Skeletal muscle tissue (tissue), 3 donors: ENCODE measurements at regions not wholly inside any gene's neighbourhood (a gene's known extent, or its start where the extent isn't known, plus 50 kb on each side); places are given as distances from the start of the nearest gene placed in this dataset.

Experiments
- H3K27ac ChIP-seq: one replicate; pipeline ENCODE4 v1.7.0; 2013; ENCODE audit warnings: mild to moderate bottlenecking, low read depth, low read length, inconsistent platforms
- H3K27me3 ChIP-seq, 3 donors: one replicate each; pipeline ENCODE4 v1.7.0; 2013; ENCODE audit warnings: low read length in 3 of 3; ENCODE audit not compliant: control insufficient read depth in 3 of 3, insufficient read depth in 3 of 3
- H3K36me3 ChIP-seq, 3 donors: one replicate each; pipeline ENCODE4 v1.7.0; 2013; ENCODE audit warnings: low read length in 3 of 3; ENCODE audit not compliant: control insufficient read depth in 3 of 3, insufficient read depth in 3 of 3
- H3K4me1 ChIP-seq, 3 donors: one replicate each; pipeline ENCODE4 v1.7.0; 2013; ENCODE audit warnings: low read length in 3 of 3, mild to moderate bottlenecking in 3 of 3; ENCODE audit not compliant: control insufficient read depth in 3 of 3, insufficient read depth in 3 of 3
- H3K4me3 ChIP-seq, 3 donors: one replicate each; pipeline ENCODE4 v1.7.0; 2013; ENCODE audit warnings: low read length in 3 of 3
- H3K9ac ChIP-seq, 3 donors: one replicate each; pipeline ENCODE4 v1.7.0; 2013; ENCODE audit warnings: low read length in 3 of 3, mild to moderate bottlenecking in 3 of 3, moderate library complexity in 2 of 3, low read depth in 1 of 3
- H3K9me3 ChIP-seq, 3 donors: one replicate each; pipeline ENCODE4 v1.7.0; 2013; ENCODE audit warnings: low read length in 3 of 3; ENCODE audit not compliant: control insufficient read depth in 3 of 3
- donor health status: Osteomylitis.

DNA sequence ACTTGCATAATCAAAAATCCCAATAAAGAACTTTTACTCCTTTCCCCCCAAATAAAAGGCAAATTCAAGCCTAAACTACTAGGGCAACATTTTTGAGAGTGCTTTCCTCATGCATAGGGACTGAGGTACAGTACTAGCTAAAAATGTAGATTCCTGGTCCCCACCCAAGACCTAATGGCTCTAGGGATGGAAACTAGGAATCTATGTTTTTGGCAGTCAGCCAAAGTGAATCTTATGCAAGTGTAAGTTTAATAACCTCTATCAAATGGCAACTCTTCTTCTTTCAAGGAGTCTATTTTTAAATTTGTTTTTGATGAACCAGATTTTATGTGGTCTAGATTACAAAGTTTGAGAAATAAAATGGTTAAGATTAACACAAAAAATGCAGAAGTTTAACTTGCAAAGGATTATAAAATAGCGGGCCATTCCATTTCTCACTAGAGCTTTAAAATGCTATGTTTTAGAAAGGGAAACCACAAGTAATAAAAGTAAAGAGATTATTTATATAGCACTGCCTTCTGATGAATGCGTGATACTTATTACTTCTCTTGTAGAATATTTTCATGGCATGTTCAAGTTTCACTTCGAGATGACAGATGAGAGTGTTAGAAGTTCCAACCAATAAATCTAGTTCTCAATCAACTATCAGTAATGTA, 70.4 kb upstream of the MDFIC start:
- no peaks in the 10 kb centered on the region for H3K9me3 ChIP-seq
- H3K4me3 ChIP-seq: no peak overlapping the region
- H3K9ac ChIP-seq: no peak overlapping the region
- no peak overlapping the region for H3K27ac ChIP-seq
- H3K27me3 ChIP-seq: no peaks in the 10 kb centered on the region
- H3K36me3 ChIP-seq: no peaks in the 10 kb centered on the region
- H3K4me1 ChIP-seq: no peaks in the 10 kb centered on the region

DNA sequence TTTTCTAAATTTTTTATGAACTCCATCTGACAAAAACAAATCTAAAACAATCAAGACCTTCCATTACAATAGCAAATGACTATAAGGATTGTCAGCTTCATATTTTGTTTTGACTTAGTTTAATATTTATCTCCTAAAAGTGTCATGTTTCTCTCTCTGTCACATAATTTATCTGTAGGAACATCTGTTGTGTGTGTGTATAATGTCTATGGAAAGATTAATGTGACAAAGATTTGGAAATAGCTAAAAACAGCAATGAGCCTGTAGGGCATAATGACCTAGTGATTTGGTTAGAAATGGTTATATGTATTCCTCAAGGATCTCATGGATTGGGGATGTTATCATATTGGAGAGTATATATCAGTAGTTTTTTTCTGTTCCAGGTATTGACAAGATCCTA, 69.6 kb upstream of the MDFIC start:
- H3K9me3 ChIP-seq: no peaks in the 10 kb centered on the region
- H3K36me3 ChIP-seq: no peaks in the 10 kb centered on the region
- no peak overlapping the region for H3K9ac ChIP-seq
- no peak overlapping the region for H3K27ac ChIP-seq
- no peak overlapping the region for H3K4me3 ChIP-seq
- H3K27me3 ChIP-seq: no peaks in the 10 kb centered on the region
- no peaks in the 10 kb centered on the region for H3K4me1 ChIP-seq

DNA sequence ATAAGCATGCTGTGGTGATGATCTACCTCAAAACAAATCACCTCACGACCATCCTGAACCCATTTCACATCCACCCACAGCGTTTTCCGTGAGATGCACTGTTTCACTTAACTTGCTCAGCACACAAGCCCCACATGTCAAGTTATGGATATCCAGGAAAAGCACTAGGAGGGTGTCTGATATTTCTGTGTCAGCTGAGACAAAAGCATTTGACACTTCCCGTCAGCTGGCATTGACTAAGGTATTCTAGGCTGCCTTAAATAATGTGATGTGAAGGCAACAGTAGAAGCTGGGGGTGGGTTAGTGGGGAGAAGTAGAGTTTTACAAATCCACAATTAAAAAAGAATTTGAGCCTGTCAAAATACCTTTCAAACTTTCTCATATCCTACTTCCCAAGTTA, 68.7 kb upstream of the MDFIC start:
- Histone ChIP-seq H3K4me3 (no peak overlapping the region), H3K4me1 (no peaks in the 10 kb centered on the region), H3K9ac (no peak overlapping the region), H3K27ac (no peak overlapping the region), H3K27me3 (no peaks in the 10 kb centered on the region), H3K36me3 (no peaks in the 10 kb centered on the region), H3K9me3 (no peaks in the 10 kb centered on the region)

DNA sequence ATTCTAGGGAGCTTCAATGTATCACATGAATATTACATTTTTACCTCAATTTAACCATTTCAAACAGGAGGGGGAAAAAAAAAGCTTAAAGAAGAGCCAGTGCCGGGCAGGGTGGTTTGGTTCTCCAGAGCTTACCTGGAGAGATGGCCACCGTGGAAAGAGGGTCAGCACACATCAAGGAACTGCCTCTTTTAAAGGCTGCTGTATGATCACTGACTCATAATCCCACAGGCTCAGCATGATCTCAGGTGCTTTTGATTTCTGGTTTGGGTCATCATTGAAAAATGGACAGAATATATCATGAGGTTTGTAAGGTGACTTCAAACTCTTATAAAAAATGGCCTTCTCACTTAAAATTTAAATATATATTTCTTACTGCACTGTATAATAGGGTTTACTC, 67.5 kb upstream of the MDFIC start:
- no peak overlapping the region for H3K9ac ChIP-seq
- no peaks in the 10 kb centered on the region for H3K27me3 ChIP-seq
- H3K4me1 ChIP-seq: no peaks in the 10 kb centered on the region
- H3K4me3 ChIP-seq: no peak overlapping the region
- H3K27ac ChIP-seq: no peak overlapping the region
- no peaks in the 10 kb centered on the region for H3K36me3 ChIP-seq
- H3K9me3 ChIP-seq: no peaks in the 10 kb centered on the region

DNA sequence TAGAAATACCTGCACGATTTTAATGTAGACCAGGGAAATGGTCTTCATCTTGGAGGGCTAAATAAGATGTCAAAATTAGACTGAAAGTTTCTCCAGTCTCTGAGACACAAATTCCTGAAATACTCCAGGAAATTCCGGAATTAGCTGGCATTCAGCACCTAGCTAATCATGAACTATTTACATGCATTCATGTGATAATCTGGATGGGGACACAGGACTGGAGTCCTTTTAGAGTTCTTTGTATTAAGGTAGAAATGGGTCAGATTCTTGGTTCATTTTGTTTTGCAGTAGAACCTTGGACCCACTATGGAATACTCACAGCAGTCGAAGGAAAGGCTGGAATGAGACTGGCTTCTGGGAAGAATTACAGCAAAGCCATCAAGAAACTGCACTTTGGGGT, 65.3 kb upstream of the MDFIC start:
- H3K4me3 ChIP-seq: no peak overlapping the region
- no peaks in the 10 kb centered on the region for H3K36me3 ChIP-seq
- no peak overlapping the region for H3K27ac ChIP-seq
- no peaks in the 10 kb centered on the region for H3K27me3 ChIP-seq
- no peak overlapping the region for H3K9ac ChIP-seq
- H3K9me3 ChIP-seq: no peaks in the 10 kb centered on the region
- H3K4me1 ChIP-seq: no peaks in the 10 kb centered on the region

DNA sequence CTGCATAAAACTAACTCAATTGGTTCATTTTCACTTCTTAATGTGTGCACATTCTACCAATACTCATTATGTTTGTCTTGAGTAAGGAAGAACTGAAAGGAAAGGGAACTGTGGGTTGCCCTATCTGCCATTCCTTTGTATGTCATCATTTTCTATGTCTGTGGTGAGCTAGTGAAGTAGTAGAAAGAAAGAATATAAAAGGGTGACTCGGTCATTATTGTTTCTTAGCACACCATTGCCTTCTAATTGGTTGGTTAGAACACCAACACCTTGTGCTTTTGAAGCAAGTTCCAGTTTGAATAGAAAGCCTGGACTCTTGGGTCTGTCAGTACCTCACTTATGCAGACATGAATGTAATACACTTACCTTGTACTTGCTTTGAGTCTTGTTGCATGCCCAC, 64.3 kb upstream of the MDFIC start:
- no peaks in the 10 kb centered on the region for H3K36me3 ChIP-seq
- no peaks in the 10 kb centered on the region for H3K27me3 ChIP-seq
- H3K4me1 ChIP-seq: no peaks in the 10 kb centered on the region
- H3K4me3 ChIP-seq: no peak overlapping the region
- H3K27ac ChIP-seq: no peak overlapping the region
- H3K9ac ChIP-seq: no peak overlapping the region
- no peaks in the 10 kb centered on the region for H3K9me3 ChIP-seq

DNA sequence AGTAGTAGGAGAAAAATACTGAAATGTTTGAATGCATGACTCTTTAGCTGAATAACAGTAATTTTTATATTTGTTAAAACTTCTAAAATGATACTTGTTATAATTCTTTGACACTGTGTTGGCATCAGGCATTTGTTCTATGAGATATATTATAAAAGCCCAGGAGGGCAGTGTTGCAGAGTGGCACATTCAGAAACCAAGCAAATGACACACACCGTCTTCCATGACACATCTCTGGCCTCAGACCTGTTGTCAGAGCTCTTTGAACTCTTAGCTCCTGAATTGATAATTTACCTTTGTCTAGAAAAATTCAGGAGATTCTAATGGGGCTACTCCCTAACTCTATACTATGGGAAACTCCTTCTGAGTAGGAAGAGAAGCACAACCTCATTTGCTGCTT, 62.4 kb upstream of the MDFIC start:
- Histone ChIP-seq H3K4me1 (no peaks in the 10 kb centered on the region), H3K9ac (no peak overlapping the region), H3K9me3 (no peaks in the 10 kb centered on the region), H3K36me3 (no peaks in the 10 kb centered on the region), H3K27me3 (no peaks in the 10 kb centered on the region), H3K27ac (no peak overlapping the region), H3K4me3 (no peak overlapping the region)

DNA sequence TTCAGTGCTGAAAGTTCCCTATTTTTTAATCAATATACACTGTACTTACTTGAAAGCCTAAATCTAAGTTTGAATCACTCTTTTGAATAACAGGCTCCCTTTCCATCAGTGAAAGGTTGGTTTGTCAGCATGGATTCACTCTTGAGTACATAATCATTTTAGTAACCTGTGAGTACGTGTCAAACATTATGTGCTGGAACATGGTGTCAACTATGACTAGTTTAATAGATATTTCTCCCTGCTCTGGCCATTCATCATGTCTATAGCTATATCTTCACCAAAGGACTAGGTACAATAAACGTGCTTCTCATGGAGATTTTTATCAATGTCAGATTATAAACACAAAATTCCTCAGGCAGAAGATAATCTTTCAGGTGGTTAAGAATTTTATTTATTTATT, 61.7 kb upstream of the MDFIC start:
- Histone ChIP-seq H3K27me3 (no peaks in the 10 kb centered on the region), H3K9me3 (no peaks in the 10 kb centered on the region), H3K27ac (no peak overlapping the region), H3K4me3 (no peak overlapping the region), H3K9ac (no peak overlapping the region), H3K4me1 (no peaks in the 10 kb centered on the region), H3K36me3 (no peaks in the 10 kb centered on the region)

DNA sequence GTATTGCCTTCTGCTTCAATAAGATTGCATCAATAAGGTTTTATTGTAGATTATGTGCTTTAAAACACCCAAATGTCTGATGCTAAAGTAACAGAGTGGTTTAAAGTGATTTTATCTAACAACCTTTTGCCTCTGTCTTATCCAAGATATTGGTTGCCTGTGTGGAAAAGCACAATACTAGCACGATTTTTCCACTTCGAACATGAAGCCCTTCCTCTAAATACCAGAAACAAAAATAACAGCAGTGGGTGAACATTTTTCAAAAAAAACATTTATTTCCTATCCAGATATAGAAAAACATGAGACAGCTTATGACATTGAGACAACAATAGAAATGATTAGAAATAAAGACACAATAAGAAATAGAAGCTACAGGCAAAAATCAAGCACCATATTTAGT, 59.5 kb upstream of the MDFIC start:
- H3K4me1 ChIP-seq: no peaks in the 10 kb centered on the region
- no peak overlapping the region for H3K27ac ChIP-seq
- H3K9me3 ChIP-seq: no peaks in the 10 kb centered on the region

DNA sequence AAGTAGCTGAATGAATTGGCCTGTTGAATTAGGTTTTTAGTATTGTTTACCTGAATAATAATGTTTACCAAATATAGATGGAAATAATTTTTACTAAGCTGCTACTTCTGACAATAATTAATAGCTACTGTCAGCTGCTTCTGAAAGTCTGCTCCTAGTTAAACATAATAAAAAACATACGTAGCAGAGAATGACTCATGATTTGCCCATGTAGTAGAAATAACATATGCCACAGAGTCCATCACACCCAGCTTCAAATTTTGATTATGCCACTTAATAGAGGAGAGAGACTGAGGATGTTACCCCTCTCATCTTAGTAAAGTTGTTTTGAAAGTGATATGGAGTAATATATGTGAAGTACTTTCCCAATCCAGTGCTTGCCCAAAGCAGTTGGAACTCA, 57.6 kb upstream of the MDFIC start:
- Histone ChIP-seq H3K9me3 (no peaks in the 10 kb centered on the region), H3K27me3 (no peaks in the 10 kb centered on the region), H3K4me1 (no peaks in the 10 kb centered on the region), H3K9ac (no peak overlapping the region), H3K4me3 (no peak overlapping the region), H3K36me3 (no peaks in the 10 kb centered on the region), H3K27ac (no peak overlapping the region)

More for the DNA sequence above, 59.5 kb upstream of the MDFIC start:
- Histone ChIP-seq H3K9ac (no peak overlapping the region), H3K27me3 (no peaks in the 10 kb centered on the region), H3K4me3 (no peak overlapping the region), H3K36me3 (no peaks in the 10 kb centered on the region)

DNA sequence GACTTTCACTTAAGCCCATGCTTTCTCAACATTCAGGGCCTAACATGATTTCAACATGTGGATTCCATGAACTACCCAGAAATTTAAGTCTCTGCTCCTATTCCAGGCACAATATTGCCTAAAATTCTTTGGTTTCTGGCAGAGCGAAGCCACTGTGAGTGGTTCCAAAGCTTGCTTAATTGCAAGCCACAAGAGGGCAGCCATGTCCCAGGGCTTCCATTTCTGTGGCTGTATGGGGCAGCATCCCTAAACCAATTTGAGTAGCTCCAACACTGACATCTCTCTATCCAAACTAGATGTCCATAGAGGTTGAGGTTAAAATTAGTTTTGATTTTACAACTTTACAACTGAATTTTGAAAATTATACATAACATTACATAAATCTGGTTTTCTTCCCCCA, 56.3 kb upstream of the MDFIC start:
- Histone ChIP-seq H3K4me3 (no peak overlapping the region), H3K9ac (no peak overlapping the region), H3K27me3 (no peaks in the 10 kb centered on the region), H3K27ac (no peak overlapping the region), H3K36me3 (no peaks in the 10 kb centered on the region), H3K4me1 (no peaks in the 10 kb centered on the region), H3K9me3 (no peaks in the 10 kb centered on the region)
